ENCODE measurements at regions not wholly inside any gene's neighbourhood (a gene's known extent, or its start where the extent isn't known, plus 50 kb on each side); places are given as distances from the start of the nearest gene placed in this dataset.

GRCh38 chr13:18960637-18961227 lies 220.9 kb downstream of the TUBA3C start:
- intact Hi-C loops (cut with micrococcal nuclease) = no loop called here
- Mint-ChIP-seq H3K9me3 (peaks cover 76% of the 10 kb centered on the region), H3K27me3 (no peaks in the 10 kb centered on the region), H3K4me1 (ENCODE audit: low read depth) (no peaks in the 10 kb centered on the region), H3K27ac (no peak overlapping the region), H3K4me3 (no peak overlapping the region), H3K36me3 (ENCODE audit: low read depth) (no peaks in the 10 kb centered on the region)

GRCh38 chr13:18959996-18960395 lies 221.6 kb downstream of the TUBA3C start:
- Mint-ChIP-seq H3K36me3 (ENCODE audit: low read depth) (no peaks in the 10 kb centered on the region), H3K4me1 (ENCODE audit: low read depth) (no peaks in the 10 kb centered on the region), H3K27ac (no peak overlapping the region), H3K4me3 (no peak overlapping the region), H3K9me3 (peaks cover 76% of the 10 kb centered on the region), H3K27me3 (no peaks in the 10 kb centered on the region)
- intact Hi-C loops (cut with micrococcal nuclease) = no loop called here

DNA sequence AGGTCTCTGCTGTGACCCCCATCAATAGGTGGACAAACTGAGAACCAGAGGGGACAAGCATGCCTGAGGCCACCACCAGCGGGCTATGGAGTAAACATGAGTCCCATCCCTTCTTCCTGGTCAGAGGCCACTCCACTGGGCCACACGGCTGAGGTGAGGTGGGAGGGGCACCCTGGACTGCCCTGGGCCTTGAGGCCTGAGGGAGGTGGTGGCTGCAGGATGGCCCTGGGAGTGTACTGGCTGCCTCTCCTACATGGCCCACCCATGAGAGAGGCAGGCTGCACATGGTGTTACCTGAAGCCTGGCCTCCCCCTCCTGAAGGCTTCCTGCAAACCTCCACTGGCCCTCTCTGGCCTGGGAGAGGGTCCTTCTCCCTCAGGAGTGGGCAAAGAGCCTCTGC lies 222.4 kb downstream of the TUBA3C start:
- H3K4me3 Mint-ChIP-seq = no peak overlapping the region
- H3K27me3 Mint-ChIP-seq = no peaks in the 10 kb centered on the region
- no peak overlapping the region for H3K27ac Mint-ChIP-seq
- no peaks in the 10 kb centered on the region for H3K36me3 Mint-ChIP-seq (ENCODE audit: low read depth)
- no peaks in the 10 kb centered on the region for H3K4me1 Mint-ChIP-seq (ENCODE audit: low read depth)
- intact Hi-C loops (cut with micrococcal nuclease) = no loop called here
- peaks cover 76% of the 10 kb centered on the region for H3K9me3 Mint-ChIP-seq

DNA sequence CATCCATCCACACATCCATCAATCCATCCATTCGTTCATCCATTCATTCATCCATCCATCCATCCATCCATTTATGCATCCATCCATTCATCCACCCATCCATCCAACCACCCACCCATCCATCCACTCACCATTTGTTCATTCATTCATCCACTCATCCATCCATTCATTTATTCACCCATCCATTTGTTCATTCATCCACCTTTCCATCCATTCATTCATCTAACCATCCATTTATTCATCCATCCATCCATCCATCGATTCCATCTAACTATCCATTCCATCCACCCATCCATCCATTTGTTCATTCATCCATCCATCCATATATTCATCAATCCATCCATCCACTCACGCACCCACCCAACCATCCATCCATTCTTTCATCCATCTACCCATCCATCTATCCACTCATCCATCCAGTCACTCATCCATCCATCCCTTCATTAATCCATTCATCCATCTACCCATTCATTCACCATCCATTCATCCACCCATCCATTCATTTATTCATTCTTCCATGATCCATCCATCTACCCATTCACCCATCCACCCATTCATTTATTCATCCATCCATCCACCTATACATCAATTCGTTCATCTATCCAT lies 225.0 kb downstream of the TUBA3C start:
- intact Hi-C loops (cut with micrococcal nuclease) = no loop called here
- Mint-ChIP-seq H3K27me3 (no peaks in the 10 kb centered on the region), H3K4me3 (no peak overlapping the region), H3K9me3 (peaks cover 55% of the 10 kb centered on the region), H3K36me3 (ENCODE audit: low read depth) (no peaks in the 10 kb centered on the region), H3K27ac (no peak overlapping the region), H3K4me1 (ENCODE audit: low read depth) (no peaks in the 10 kb centered on the region)

DNA sequence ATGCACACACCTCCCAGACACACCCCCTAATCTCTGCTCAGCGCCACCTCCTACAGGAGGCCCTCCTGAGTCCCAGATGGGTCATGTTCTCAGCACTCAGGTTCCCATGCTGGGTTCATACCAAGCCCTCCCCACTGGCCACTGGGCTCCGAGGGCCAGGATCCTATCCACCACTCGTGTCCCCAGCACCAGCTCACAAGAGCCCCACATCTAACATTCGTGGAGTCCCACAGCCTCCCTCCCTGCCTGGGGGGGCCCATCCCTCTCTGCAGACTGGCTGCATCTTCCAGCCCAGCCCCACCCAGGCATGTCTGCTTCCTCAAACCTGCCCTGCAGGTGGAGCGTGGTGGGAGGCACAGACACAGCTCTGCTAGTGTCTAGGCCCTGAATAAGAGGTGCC lies 227.4 kb downstream of the TUBA3C start:
- H3K9me3 Mint-ChIP-seq = peaks cover 41% of the 10 kb centered on the region
- no peaks in the 10 kb centered on the region for H3K36me3 Mint-ChIP-seq (ENCODE audit: low read depth)
- no peak overlapping the region for H3K4me3 Mint-ChIP-seq
- no peaks in the 10 kb centered on the region for H3K27me3 Mint-ChIP-seq
- intact Hi-C loops (cut with micrococcal nuclease) = no loop called here
- H3K4me1 Mint-ChIP-seq (ENCODE audit: low read depth) = no peaks in the 10 kb centered on the region
- no peak overlapping the region for H3K27ac Mint-ChIP-seq

- Mint-ChIP-seq H3K27ac (no peak overlapping the region), H3K4me1 (ENCODE audit: low read depth) (no peaks in the 10 kb centered on the region), H3K4me3 (no peak overlapping the region), H3K9me3 (peaks cover 41% of the 10 kb centered on the region), H3K36me3 (ENCODE audit: low read depth) (no peaks in the 10 kb centered on the region), H3K27me3 (no peaks in the 10 kb centered on the region)
- intact Hi-C loops (cut with micrococcal nuclease) = no loop called here
These were observed 228.3 kb downstream of the TUBA3C start for GRCh38 chr13:18953139-18953930.

DNA sequence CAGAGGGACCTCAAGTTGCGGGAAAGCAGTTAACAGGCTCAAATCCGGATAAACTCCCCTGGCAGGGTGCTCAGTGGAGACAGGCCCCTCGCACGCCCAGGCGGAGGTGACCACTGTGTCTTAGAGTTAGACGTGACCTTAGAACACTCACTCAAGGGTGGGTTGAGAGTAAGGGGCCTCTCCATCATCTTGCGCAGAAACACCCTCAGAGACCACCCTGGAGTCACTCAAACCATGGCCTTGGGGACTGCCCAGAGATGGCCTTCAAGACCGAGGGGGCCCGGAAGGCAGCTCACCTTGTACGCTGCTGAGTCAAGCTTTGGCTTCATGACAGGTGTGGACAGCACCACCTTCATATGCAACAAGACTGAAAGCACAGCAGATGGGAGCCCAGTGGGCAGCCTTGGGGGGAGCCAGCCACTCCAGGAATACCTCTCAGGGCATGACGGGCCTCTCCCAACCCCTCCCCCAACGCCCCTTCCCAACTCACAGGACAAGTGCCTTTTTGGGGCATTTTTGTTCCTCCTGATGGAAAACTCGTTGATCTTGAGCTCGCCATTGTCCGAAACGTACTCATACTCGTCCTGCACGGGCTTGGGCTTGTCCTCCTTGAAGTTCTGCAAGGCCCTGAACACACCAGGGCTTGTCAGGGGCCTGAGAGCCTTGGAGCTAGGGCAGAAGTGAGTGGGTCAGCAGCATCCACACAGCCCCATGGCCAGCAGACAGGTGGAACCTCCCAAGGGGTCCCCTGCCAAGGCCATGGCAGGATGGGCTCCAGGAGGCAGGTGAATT lies 229.2 kb downstream of the TUBA3C start:
- H3K9me3 Mint-ChIP-seq = peaks cover 44% of the 10 kb centered on the region
- no peaks in the 10 kb centered on the region for H3K36me3 Mint-ChIP-seq (ENCODE audit: low read depth)
- intact Hi-C loops (cut with micrococcal nuclease) = no loop called here
- H3K4me3 Mint-ChIP-seq = no peak overlapping the region
- H3K4me1 Mint-ChIP-seq (ENCODE audit: low read depth) = no peaks in the 10 kb centered on the region
- H3K27ac Mint-ChIP-seq = no peak overlapping the region
- no peaks in the 10 kb centered on the region for H3K27me3 Mint-ChIP-seq

DNA sequence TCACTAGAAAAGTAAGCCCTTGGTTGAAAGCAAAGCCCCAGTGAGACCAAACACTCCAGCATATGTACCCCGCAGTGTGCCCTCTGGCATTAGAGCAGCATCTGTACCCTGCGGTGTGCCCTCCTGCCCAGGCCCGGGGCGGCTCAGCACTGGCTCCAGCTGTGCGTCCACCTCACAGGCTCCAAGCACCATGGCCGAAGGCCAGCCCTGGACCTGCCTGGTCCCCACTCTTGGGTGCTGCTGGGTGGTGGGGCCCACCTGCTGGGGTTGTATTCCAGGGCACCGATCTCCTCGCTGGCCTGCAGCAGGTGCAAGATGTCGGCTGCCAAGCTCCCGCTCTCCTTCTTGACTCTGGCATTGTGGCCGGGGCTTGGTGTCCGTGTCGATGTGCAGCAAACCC lies 230.2 kb downstream of the TUBA3C start:
- no peaks in the 10 kb centered on the region for H3K4me1 Mint-ChIP-seq (ENCODE audit: low read depth)
- H3K36me3 Mint-ChIP-seq (ENCODE audit: low read depth) = no peaks in the 10 kb centered on the region
- no peak overlapping the region for H3K4me3 Mint-ChIP-seq
- intact Hi-C loops (cut with micrococcal nuclease) = no loop called here
- peaks cover 37% of the 10 kb centered on the region for H3K9me3 Mint-ChIP-seq
- H3K27me3 Mint-ChIP-seq = no peaks in the 10 kb centered on the region
- no peak overlapping the region for H3K27ac Mint-ChIP-seq

- Mint-ChIP-seq H3K27ac (no peak overlapping the region), H3K4me1 (ENCODE audit: low read depth) (no peaks in the 10 kb centered on the region), H3K27me3 (no peaks in the 10 kb centered on the region), H3K4me3 (no peak overlapping the region), H3K36me3 (ENCODE audit: low read depth) (no peaks in the 10 kb centered on the region), H3K9me3 (peaks cover 24% of the 10 kb centered on the region)
- intact Hi-C loops (cut with micrococcal nuclease) = no loop called here
These were observed 231.7 kb downstream of the TUBA3C start for GRCh38 chr13:18949970-18950369.

- peaks cover 24% of the 10 kb centered on the region for H3K9me3 Mint-ChIP-seq
- no peak overlapping the region for H3K27ac Mint-ChIP-seq
- no peak overlapping the region for H3K4me3 Mint-ChIP-seq
- no peaks in the 10 kb centered on the region for H3K36me3 Mint-ChIP-seq (ENCODE audit: low read depth)
- intact Hi-C loops (cut with micrococcal nuclease) = no loop called here
- no peaks in the 10 kb centered on the region for H3K27me3 Mint-ChIP-seq
- H3K4me1 Mint-ChIP-seq (ENCODE audit: low read depth) = no peaks in the 10 kb centered on the region
These were observed 232.2 kb downstream of the TUBA3C start for GRCh38 chr13:18949489-18949761.

DNA sequence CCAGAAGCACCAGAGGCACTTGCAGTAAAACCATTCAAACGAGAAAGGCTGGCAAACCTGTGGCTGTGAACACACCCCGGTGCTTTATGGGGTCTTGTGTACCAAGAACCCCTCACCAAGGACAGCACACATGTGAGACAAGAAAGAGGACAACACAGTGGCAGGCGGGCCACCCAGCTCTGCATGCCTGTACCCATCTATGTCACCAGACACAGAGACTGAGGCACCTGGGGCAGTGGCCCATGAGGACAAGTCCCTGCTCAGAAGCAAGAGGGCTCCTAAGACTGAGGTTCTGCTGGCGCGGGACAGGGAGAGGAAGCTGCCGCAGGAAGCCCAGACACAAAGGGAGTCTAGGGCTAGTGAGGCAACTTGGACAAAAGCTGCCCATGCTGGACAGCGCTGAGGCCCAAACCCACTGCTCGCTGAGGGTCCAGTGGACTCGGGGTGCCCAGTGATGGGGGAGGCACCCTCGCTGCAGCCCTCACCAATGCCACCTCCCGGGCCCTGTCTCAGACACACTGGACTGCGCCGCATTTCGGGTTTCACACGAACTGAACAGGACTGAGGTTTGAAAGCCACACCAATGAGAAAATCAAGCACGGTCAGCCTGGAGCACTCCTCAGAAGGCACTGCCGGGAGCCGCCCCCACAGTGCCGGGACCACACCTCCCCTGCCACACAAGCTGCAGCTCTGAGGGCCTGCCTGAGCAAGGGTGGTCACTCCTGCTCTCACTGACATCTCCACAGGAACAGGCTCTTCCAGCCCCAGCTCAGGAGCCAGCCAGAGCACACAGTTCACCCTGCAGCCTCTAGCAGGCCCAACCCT lies 232.7 kb downstream of the TUBA3C start:
- H3K4me3 Mint-ChIP-seq = no peak overlapping the region

GRCh38 chr13:18948012-18948663 lies 233.5 kb downstream of the TUBA3C start:
- H3K27me3 Mint-ChIP-seq = no peaks in the 10 kb centered on the region
- no peak overlapping the region for H3K27ac Mint-ChIP-seq
- H3K4me1 Mint-ChIP-seq (ENCODE audit: low read depth) = no peaks in the 10 kb centered on the region
- no peak overlapping the region for H3K4me3 Mint-ChIP-seq
- intact Hi-C loops (cut with micrococcal nuclease) = no loop called here
- peaks cover 26% of the 10 kb centered on the region for H3K9me3 Mint-ChIP-seq
- H3K36me3 Mint-ChIP-seq (ENCODE audit: low read depth) = no peaks in the 10 kb centered on the region

More for the DNA sequence above, 232.7 kb downstream of the TUBA3C start:
- Mint-ChIP-seq H3K36me3 (ENCODE audit: low read depth) (no peaks in the 10 kb centered on the region), H3K27me3 (no peaks in the 10 kb centered on the region), H3K4me1 (ENCODE audit: low read depth) (no peaks in the 10 kb centered on the region), H3K27ac (no peak overlapping the region), H3K9me3 (peaks cover 24% of the 10 kb centered on the region)
- intact Hi-C loops (cut with micrococcal nuclease) = no loop called here

DNA sequence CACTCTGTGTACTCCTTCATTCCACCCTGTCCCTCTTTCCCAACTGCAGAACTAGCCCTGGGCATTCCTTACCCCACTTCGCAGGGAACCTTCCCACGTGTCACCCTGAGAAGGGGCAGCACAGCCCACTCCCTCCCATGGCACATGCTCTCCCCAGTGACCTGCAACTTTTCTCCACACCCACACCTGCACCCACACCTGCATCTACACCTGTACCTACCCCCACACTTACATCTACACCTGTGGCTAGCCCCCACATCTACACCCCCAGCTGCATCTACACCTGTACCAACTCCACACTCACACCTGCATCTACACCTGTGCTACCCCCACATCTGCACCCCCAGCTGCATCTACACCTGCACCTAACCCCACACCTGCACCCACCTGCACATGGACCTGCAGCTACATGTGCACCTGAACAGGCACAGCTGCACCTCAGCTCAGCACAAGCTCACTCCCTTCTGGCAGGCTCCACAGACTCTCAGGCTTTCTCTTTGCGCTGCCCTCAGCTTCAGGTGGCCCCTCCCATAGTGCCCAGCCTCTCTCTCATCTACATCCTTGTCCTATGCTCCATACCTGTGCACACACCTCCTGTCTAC lies 234.1 kb downstream of the TUBA3C start:
- no peak overlapping the region for H3K27ac Mint-ChIP-seq
- no peaks in the 10 kb centered on the region for H3K4me1 Mint-ChIP-seq (ENCODE audit: low read depth)
- H3K4me3 Mint-ChIP-seq = no peak overlapping the region
- H3K27me3 Mint-ChIP-seq = no peaks in the 10 kb centered on the region
- intact Hi-C loops (cut with micrococcal nuclease) = no loop called here
- no peaks in the 10 kb centered on the region for H3K36me3 Mint-ChIP-seq (ENCODE audit: low read depth)
- H3K9me3 Mint-ChIP-seq = peaks cover 26% of the 10 kb centered on the region
